ENCODE measurements at regions not wholly inside any gene's neighbourhood (a gene's known extent, or its start where the extent isn't known, plus 50 kb on each side); places are given as distances from the start of the nearest gene placed in this dataset.
"Not testable (repeated sequence)": the region's sequence is repeated elsewhere in the genome, so short reads cannot be mapped to it uniquely, and the experiment has no call there.

DNA sequence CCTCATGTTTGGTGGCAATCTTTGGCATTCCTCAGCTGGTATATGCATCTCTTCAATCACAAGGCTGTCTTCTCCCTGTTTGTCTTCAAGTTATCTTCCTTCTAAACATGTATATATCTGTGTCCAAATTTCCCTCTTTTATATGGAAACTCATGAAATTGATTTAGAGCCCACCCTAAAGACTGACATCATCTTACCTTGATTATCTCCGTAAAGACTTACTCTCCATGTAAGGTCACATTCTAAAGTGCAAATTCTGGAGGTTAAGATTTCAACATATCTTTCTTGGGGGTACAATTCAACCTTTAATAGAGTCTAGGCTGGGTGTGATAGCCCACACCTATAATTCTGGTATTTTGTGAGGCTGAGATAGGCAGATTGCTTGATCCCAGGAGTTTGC, 215.8 kb upstream of the LRRC4C start:
- in situ Hi-C loops (cut with MboI; ENCODE audit: low sequenced_read_pairs), result no loop called here

DNA sequence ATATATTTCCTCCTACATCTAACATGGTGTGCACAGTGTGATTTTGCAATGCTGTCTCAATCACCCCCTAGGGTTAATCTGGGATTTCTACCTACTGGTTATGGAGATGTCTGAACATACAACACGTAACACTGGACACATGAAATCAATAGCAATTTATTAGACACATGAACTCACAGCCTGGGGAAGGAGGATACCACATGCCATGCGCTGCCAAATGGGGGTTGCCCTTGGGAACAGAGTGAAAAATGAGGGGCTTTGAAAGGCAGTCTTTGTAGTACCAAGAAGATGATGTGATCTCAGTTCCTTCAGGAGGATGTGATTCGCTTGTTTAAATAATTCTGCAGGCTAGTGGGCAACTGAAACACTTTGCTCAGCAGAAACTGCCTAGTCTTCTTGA, 253.6 kb upstream of the LRRC4C start:
- in situ Hi-C loops (cut with MboI; ENCODE audit: low sequenced_read_pairs), result no loop called here

DNA sequence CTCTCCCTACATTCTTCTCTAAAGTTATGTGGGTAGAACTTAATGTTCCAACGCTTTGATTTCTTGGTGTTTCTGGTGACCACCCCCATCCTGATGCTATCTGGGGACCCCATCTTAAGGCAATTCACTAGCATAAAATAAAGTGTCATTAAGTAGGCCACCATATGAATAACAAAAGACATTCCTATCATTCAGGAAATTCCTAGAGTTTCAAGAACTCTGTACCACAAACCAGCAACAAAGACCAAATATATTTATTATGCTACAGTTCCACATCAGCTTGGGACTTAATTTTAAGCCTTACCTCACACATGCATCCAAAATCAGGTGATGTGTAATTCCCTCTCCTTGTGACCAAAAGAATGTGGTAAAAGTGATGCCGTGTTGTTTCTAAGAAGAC, 254.6 kb upstream of the LRRC4C start:
- in situ Hi-C loops (cut with MboI; ENCODE audit: low sequenced_read_pairs), result no loop called here

DNA sequence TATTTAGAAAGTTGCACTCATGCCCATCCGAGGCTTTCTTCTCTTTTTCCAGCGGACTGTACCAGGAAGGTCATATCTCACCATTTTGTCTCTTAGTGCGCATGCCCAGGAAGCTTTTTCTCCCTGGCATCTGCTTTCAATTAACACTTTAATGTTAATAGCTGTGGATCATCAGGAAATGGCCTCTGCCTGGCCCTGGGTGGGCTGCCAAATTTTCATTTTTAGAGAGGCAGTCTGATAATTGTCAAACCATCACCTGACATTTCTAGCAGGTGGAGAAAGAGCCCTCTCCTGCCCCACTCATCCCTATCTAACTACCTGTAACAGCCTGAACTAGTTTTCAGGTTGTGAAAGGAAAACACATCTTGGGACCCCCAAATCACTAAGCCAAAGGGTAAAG, 257.4 kb upstream of the LRRC4C start:
- in situ Hi-C loops (cut with MboI; ENCODE audit: low sequenced_read_pairs), result no loop called here

DNA sequence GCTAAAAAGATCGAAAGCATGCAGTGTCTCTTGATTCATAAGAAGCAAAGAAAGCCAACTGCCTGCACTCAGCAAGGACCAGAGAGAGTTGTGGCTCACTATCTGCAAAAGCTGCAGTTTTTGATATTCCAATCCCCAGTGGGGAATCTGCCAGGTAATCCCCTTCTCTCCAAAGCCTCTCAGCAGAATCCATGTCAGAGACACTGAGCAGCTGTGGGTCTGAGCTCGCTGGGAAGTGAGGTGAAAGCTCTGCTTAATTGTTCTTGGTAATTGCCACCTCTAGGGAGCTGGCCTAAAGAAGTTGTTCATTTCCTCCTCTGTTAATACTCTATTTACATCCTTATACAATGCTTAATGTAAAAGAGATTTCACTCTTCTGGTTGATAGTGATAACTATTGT, 261.3 kb upstream of the LRRC4C start:
- in situ Hi-C loops (cut with MboI; ENCODE audit: low sequenced_read_pairs), result no loop called here

DNA sequence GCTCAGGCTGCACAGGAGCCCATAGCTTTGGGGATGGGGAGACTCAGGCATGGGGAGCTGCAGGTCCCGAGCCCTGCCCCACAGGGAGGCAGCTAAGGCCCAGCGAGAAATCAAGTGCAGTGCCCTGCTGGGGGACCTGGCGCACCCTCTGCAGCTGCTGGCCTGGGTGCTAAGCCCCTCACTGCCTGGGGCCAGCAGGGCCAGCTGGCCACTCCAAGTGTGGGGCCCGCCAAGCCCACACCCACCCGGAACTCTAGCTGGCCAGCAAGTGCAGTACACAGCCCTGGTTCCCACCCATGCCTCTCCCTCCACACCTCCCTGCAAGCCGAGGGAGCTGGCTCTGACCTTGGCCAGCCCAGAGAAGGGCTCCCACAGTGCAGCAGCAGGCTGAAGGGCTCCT, 268.7 kb upstream of the LRRC4C start:
- in situ Hi-C loops (cut with MboI; ENCODE audit: low sequenced_read_pairs), result not testable (repeated sequence)

DNA sequence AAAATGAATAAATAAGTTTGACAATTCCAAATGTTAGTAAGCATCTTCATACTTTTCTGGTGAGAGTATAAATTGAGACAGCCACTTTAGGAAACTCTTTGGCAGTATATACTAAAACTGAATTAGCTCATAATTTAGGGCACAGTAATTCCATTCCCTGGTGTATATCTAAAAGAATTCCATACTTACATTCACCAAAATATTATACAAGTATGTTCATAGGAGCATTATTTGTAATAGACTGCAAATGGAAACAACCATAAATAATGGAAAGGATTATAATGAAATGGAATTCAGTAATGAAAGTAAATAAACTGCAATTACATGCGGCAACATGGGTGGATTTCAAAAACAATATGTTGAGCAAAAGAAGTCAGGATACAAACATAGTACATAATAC, 315.8 kb upstream of the LRRC4C start:
- in situ Hi-C loops (cut with MboI; ENCODE audit: low sequenced_read_pairs), result no loop called here

DNA sequence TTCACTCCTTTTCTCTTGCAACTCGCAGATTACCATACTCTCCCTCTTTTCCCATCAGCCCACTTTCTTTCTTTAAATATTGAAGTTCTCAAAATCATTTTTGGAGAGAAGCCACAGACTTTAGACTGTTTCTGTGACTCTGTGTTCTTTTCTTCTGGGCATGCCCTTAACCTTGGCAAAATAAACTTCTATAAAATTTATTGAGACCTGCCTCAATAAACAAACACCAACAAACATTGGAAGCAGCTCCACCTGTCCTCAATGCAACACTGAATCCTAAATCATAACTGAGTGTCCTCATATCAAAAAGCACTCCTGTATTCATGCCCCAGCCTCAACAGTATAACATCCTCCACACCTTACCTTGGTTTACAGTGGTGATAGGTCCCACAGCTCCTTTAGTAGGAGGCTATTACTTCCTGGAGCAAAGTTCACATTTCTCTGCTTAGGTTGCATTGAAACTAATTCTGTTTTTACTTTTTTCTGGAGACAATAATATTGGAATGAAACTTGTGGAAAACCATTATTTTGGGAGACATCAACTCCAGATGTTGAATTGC, 320.0 kb upstream of the LRRC4C start:
- in situ Hi-C loops (cut with MboI; ENCODE audit: low sequenced_read_pairs), result no loop called here

DNA sequence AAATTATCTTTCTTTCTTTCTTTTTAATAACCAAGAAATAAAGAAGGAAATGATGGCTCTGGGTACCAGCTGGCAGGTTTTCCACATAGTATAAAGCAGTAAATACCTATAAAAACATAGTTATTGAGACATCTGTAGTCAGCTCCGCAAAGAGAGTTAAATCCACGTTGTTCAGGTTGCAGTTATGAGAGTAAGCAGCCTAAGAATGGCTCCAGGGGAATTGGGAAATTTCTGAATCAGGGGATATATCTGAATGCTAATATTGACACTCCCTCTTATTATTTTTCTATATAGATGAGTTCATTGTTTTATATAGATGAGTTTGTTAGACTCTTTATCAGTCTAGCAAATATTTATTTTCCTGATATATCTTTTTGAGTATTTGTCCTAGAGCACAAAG, 322.0 kb upstream of the LRRC4C start:
- in situ Hi-C loops (cut with MboI; ENCODE audit: low sequenced_read_pairs), result no loop called here

DNA sequence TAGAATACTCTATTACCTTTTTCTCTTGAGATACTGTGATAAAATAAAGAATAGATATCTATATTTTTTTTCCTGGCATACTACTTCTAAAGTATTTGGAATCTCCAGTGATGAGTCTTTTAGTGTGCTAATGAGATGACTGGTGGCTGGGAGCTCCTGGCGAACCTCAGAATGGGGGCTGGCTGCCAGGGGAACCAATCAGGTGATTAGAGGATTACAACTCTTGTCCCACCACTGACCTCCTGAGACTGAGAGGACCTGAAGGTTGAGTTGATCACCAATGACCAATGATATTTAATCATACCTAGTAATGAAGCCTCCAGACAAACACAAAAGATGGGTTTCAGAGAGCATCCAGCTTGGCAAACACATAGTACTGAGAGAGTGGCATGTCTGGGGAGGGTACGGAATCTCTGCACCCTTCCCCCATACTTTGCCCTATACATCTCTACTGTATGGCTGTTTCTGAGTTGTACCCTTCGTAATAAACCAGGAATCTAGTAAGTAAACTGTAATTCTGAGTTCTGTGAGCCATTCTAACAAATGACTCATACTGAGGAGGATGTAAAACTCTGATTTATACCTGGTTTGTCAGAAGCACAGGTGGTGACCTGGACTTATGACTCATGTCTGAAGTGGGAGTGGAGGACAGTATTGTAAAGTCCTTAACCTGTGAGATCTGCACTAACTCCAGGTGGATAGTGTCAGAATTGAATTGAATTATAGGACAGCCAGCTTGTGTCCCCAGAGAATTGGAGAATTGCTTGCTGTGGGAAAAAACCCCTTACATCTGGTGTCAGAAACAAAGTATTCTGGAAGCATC, 325.3 kb upstream of the LRRC4C start:
- in situ Hi-C loops (cut with MboI; ENCODE audit: low sequenced_read_pairs), result no loop called here

DNA sequence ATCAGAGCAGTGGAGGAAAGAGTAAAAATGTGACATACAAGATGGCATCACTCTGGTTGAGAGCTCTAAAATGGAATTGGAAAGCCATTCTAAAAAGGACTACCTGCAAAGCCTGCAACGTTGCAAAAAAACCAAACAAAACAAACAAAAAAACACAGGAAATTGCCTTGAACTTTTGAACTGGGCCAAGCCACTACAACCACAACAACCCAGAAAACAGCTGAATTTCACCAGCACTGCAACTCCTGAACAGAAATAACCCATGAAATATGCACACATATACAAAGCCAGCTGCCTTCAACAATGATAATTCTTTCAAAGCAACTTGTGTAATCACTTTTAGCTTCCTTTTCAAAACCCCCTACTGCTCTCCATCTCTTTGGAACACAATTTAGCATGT, 326.6 kb upstream of the LRRC4C start:
- in situ Hi-C loops (cut with MboI; ENCODE audit: low sequenced_read_pairs), result no loop called here

DNA sequence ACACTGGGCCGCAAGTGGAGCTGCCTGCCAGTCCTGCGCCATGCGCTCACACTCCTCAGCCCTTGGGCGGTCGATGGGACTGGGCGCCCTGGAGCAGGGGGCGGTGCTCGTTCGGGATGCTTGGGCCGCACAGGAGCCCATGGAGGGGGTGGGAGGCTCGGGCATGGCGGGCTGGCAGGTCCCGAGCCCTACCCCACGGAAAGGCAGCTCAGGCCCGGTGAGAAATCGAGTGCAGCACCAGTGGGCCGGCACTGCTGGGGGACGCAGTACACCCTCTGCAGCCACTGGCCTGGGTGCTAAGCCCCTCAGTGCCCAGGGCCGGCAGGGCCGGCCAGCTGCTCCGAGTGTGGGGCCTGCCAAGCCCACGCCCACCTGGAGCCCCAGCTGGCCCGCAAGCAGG, 328.7 kb upstream of the LRRC4C start:
- in situ Hi-C loops (cut with MboI; ENCODE audit: low sequenced_read_pairs), result no loop called here

DNA sequence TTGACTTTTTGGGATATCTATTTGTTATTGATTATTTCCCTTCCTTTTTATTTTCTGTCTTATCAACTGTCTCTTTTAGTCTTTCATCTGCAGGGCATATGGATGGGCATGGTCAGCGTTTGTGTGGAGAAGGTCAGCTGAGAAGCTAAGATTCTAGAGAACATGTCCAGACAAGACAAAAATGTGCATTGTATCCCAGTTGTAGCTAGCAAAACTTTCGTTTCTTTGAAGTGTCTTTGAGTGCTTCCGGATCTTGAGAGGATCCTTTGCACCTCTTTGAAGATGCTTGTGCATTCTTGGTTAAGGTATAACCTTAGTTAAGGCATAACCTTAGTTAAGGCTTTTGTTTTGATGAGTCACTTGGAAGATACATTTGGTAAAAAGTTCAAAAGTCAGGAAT, 329.9 kb upstream of the LRRC4C start:
- in situ Hi-C loops (cut with MboI; ENCODE audit: low sequenced_read_pairs), result no loop called here

DNA sequence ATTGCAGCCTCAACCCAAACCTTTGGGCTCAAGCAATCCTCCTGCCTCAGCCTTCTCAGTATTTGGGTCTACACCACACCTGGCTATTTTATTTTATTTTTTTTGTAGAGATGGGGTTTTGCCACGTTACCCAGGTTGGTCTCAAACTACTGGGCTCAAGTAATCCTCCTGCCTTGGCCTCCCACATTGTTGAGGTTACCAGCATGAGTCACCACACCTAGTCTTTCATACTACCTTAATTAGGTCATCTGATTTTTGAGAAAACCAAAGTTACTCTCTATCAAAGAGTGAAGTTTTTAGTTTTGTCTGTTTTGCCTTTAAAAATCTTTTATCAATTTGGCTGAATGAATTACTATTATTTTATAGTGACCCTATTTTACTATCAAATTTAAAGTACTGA, 335.6 kb upstream of the LRRC4C start:
- in situ Hi-C loops (cut with MboI; ENCODE audit: low sequenced_read_pairs), result no loop called here

DNA sequence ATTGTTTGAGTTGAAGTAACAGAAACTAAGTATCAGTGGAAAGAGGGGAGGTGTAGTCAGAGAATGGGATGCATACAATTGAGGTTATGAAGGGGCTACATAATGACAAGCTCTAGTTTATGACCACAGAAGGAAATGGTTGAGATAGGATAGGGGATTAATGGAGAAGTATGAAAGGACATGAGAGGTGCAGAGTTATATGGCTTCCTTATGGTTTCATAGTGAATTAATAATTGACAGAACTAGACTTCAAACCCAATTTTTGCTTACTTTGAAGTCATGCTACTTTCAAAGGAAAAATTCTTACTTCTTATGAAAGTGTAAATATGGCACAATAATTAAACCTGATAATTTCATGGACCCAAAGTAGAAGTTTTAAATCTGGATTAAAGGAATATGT, 340.3 kb upstream of the LRRC4C start:
- in situ Hi-C loops (cut with MboI; ENCODE audit: low sequenced_read_pairs), result no loop called here

DNA sequence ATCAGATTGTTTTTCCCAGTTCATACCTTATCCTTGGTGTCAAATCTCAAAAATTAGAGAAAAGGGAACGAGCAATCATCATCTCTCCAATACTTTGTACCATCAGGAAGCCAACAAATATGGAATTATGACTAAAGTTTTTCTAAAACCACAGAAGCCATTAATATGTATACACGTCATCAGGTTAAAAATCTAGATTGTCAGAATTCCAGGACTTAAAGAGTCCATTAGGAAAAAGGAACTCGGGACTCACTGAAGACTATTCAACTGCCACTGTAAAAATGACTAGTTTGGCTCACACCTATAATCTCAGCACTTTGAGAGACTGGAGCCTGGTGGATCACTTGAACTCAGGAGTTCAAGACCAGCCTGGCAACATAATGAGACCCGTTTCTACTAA, 344.4 kb upstream of the LRRC4C start:
- in situ Hi-C loops (cut with MboI; ENCODE audit: low sequenced_read_pairs), result no loop called here

DNA sequence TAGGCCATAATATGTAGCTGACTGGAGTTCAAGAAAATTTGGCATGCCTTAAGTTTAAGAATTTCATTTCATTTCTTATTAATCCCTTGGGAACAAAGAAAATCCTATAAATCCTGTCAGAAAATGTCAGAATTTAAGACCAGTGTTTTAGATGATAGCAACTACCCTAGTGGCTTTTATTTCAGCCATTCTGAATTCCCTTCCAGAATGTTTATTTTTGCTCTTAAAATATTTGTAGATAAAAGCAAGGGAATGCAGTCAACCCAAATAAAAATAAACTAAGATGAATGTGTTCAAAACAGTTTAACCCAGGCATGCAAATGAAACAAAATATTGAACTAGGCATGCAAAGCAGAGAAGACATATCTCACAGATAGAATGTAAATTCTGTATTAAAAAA, 356.9 kb upstream of the LRRC4C start:
- in situ Hi-C loops (cut with MboI; ENCODE audit: low sequenced_read_pairs), result no loop called here

DNA sequence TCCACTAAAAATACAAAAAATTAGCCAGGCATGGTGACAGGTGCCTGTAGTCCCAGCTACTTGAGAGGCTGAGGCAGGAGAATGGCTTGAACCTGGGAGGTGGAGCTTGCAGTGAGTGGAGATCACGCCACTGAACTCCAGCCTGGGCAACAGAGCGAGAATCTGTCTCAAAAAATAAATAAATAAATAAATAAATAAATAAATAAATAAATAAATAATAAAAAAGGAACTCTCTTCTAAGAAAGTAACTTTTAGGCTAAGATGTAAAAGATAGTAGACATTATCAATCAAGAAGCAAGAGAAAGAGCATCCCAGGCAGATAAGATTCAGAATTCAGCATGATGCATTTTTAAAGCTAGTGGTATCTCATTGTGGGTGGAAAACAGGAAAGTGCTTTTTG, 364.8 kb upstream of the LRRC4C start:
- in situ Hi-C loops (cut with MboI; ENCODE audit: low sequenced_read_pairs), result not testable (repeated sequence)

DNA sequence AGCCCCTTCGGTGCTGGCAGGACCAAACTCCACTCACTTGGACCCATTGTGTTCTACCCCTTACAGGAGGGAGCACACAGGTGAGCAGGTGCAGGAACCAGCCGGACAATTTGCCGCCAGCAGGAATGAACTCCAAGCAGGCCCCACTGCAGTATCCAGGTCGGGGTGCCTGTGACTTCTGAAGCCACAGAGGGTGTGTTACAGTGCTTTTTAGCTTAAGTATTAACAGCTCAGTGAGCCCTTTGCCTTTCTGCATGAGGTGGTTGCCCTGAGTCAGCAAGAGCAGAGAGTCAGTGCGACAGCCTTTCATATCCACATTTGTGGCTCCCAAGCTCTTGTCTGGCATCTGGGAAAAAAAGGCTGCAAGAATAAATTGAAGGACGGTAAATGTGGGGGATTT, 366.6 kb upstream of the LRRC4C start:
- in situ Hi-C loops (cut with MboI; ENCODE audit: low sequenced_read_pairs), result no loop called here

DNA sequence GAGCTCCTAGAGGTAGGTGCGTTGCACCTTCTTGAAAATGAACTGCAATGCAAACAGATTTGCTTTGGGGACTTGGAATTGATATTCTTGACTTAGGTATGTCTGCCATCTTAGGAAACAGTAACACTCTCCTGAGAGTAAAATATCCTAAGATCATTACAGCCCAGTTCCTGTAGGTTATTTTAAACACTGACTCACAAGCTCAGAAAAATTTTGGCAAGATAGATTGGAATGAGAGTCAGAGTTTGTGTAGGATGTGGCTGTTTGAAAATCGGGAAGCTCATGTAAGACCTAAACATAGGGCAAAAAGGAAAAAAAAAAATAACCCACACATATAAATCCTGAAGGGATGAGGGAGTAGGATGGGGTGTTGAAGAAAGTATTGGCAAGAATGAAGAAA, 377.0 kb upstream of the LRRC4C start:
- in situ Hi-C loops (cut with MboI; ENCODE audit: low sequenced_read_pairs), result no loop called here

DNA sequence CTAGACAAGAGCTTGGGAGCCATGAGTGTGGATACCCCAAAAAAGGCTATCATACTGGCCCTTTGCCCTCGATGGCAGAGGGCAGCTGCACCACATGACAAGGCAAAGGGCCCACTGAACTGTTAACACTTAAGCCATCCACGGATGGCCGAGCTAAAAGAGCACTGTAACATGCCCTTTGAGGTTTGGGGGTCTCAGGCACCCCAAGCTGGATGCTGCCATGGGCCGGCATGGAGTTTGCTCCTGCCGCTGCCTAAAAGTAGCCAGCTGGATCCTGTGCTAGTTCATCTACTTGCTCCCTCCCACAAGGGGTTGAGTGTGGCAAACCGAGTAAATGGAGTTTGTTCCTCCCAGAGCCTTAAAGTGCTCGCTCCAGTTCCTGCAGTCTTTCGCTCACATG, 383.2 kb upstream of the LRRC4C start:
- in situ Hi-C loops (cut with MboI; ENCODE audit: low sequenced_read_pairs), result no loop called here

DNA sequence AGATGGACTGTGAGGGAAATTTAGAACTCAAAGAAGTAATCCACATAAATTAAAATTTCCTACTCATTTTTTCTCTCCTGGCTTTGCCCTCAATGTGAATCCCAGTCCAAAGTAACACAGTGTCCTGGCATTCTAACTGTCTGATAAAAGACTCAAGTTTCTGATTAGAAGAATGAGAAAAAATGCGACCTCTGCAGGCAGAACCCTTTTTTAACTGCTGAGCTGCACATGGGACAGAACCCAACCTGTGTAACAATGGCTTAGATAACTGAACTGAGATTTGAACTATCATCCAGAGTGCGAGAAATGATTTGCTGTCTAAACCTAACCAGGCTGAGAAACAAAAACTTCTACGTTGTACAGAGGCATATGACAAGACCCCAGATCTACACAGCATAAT, 385.6 kb upstream of the LRRC4C start:
- in situ Hi-C loops (cut with MboI; ENCODE audit: low sequenced_read_pairs), result no loop called here

DNA sequence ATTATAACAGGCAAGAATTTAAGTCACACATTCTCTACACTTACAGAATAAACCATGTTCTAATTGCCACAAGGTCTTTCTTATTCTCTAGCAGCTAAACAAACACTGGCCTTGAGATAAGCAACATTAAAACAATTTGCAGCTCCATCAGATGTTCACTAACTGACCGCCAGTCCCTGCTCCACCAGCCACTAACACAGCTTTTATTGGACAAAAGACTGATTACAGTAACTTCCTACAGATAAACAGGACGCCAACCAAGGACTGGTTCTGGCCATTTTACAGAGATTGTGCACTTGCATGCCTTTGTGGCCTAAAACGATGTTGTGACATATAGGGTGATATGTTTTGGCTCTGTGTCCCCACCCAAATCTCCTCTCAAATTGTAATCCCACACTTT, 388.9 kb upstream of the LRRC4C start:
- in situ Hi-C loops (cut with MboI; ENCODE audit: low sequenced_read_pairs), result no loop called here
